IMR-90 (cell line): ENCODE measurements at regions not wholly inside any gene's neighbourhood (a gene's known extent, or its start where the extent isn't known, plus 50 kb on each side); places are given as distances from the start of the nearest gene placed in this dataset.

Experiments used
- ATAC-seq: fragments of 200-7000 bp; cut with Tn5 transposase; 2 replicates; pipeline ENCODE4 v1.9.1; 2020; ENCODE audit warnings: low read depth, mild to moderate bottlenecking, moderate library complexity
- BruUV-seq: library from RNA; stranded (reverse); fragments of 400-500 nt; replicated peaks from 2 replicates; lab custom pipeline; 2021; lab: Mats Ljungman, UMichigan
- CTCF ChIA-PET: fragments of 300-600 bp; formaldehyde crosslinking; extraction: SDS; loops from one replicate; lab custom pipeline; 2021; ENCODE audit warnings: antibody characterized with exemption; lab: Yijun Ruan, JAX
- POLR2A ChIA-PET: fragments of 300-600 bp; sonication (Branson Sonifier 250); formaldehyde crosslinking; loops from one replicate; lab custom pipeline; 2022; ENCODE audit warnings: antibody characterized with exemption; ENCODE audit not compliant: unreplicated experiment; lab: Charles Lee
- DNase-seq: peaks from one replicate; pipeline ENCODE4 v3.0.0; 2013
- H2AFZ ChIP-seq: replicated peaks from 2 replicates; pipeline ENCODE3; 2013; ENCODE audit warnings: low read length, mild to moderate bottlenecking; ENCODE audit not compliant: poor library complexity
- H2AK5ac ChIP-seq: 2 replicates; pipeline ENCODE4 v1.6.1; 2013; ENCODE audit warnings: low read depth, low read length, inconsistent platforms
- H2AK9ac ChIP-seq: replicated peaks from 2 replicates; pipeline ENCODE3; 2013; ENCODE audit warnings: mild to moderate bottlenecking, low read depth, low read length, moderate library complexity; ENCODE audit not compliant: poor library complexity
- H2BK120ac ChIP-seq: 2 replicates; pipeline ENCODE4 v1.6.1; 2013; ENCODE audit warnings: low read depth, low read length, inconsistent platforms
- H2BK15ac ChIP-seq: 3 replicates; pipeline ENCODE4 v1.6.1; 2013; ENCODE audit warnings: low read depth, low read length, inconsistent platforms
- H2BK20ac ChIP-seq: 2 replicates; pipeline ENCODE4 v1.6.1; 2013; ENCODE audit warnings: low read depth, mild to moderate bottlenecking, inconsistent platforms, low read length, moderate library complexity
- H2BK5ac ChIP-seq: 2 replicates; pipeline ENCODE4 v1.6.1; 2013; ENCODE audit warnings: mild to moderate bottlenecking, low read depth, low read length, inconsistent platforms; ENCODE audit not compliant: poor library complexity, severe bottlenecking
- H3K14ac ChIP-seq: replicated peaks from 2 replicates; pipeline ENCODE4 v1.6.1; 2013; ENCODE audit warnings: low read depth, low read length, inconsistent platforms
- H3K18ac ChIP-seq: 2 replicates; pipeline ENCODE4 v1.6.1; 2013; ENCODE audit warnings: low read depth, low read length, control low read depth
- H3K23ac ChIP-seq: 2 replicates; pipeline ENCODE4 v1.6.1; 2013; ENCODE audit warnings: low read depth, low read length, inconsistent platforms
- H3K27ac ChIP-seq: 2 replicates; pipeline ENCODE4 v1.5.1; 2013; ENCODE audit warnings: mild to moderate bottlenecking, control low read depth, low read length; ENCODE audit not compliant: insufficient read depth
- H3K27me3 ChIP-seq: 2 replicates; pipeline ENCODE4 v1.6.1; 2013; ENCODE audit warnings: low read length; ENCODE audit not compliant: control insufficient read depth, insufficient read depth
- H3K36me3 ChIP-seq: 2 replicates; pipeline ENCODE4 v1.6.1; 2013; ENCODE audit warnings: low read length, mixed read lengths; ENCODE audit not compliant: control insufficient read depth, insufficient read depth
- H3K4ac ChIP-seq: 2 replicates; pipeline ENCODE4 v1.6.1; 2013; ENCODE audit warnings: low read depth, low read length, inconsistent platforms
- H3K4me1 ChIP-seq: 2 replicates; pipeline ENCODE4 v1.6.1; 2013; ENCODE audit warnings: low read length, mixed read lengths; ENCODE audit not compliant: control insufficient read depth, insufficient read depth
- H3K4me2 ChIP-seq: 2 replicates; pipeline ENCODE4 v1.6.1; 2013; ENCODE audit warnings: low read depth, mild to moderate bottlenecking, control low read depth, low read length, moderate library complexity
- H3K4me3 ChIP-seq: 2 replicates; pipeline ENCODE4 v1.5.1; 2013; ENCODE audit warnings: low read depth, mild to moderate bottlenecking, control low read depth, low read length, moderate library complexity; ENCODE audit not compliant: insufficient read depth
- H3K56ac ChIP-seq: 2 replicates; pipeline ENCODE4 v1.6.1; 2013; ENCODE audit warnings: low read length, inconsistent platforms; ENCODE audit not compliant: insufficient read depth; ENCODE audit errors: extremely low read depth
- H3K79me1 ChIP-seq, 2 experiments: 2 replicates each; pipeline ENCODE4 v1.6.1; 2013; ENCODE audit warnings: low read length in 2 of 2, inconsistent platforms in 1 of 2, low read depth in 1 of 2
- H3K9ac ChIP-seq: 2 replicates; pipeline ENCODE4 v1.6.1; 2013; ENCODE audit warnings: low read depth, low read length, control low read depth
- H3K9me1 ChIP-seq: 2 replicates; pipeline ENCODE4 v1.6.1; 2013; ENCODE audit warnings: low read length, inconsistent platforms; ENCODE audit not compliant: insufficient read depth
- H3K9me3 ChIP-seq: 2 replicates; pipeline ENCODE4 v1.6.1; 2013; ENCODE audit warnings: low read length; ENCODE audit not compliant: control insufficient read depth, insufficient read depth
- H4K20me1 ChIP-seq: 2 replicates; pipeline ENCODE4 v1.6.1; 2013; ENCODE audit warnings: low read length, inconsistent platforms; ENCODE audit not compliant: insufficient read depth
- H4K5ac ChIP-seq: 2 replicates; pipeline ENCODE4 v1.6.1; 2013; ENCODE audit warnings: mild to moderate bottlenecking, low read depth, low read length, control low read depth
- H4K8ac ChIP-seq, 2 experiments: 2 replicates each; pipeline ENCODE4 v1.6.1; 2013; ENCODE audit warnings: low read depth in 2 of 2, low read length in 2 of 2, control low read depth in 1 of 2, inconsistent platforms in 1 of 2
- H4K91ac ChIP-seq: 2 replicates; pipeline ENCODE4 v1.6.1; 2013; ENCODE audit warnings: low read depth, low read length, inconsistent platforms; ENCODE audit not compliant: insufficient read depth
- CHD1 ChIP-seq: IDR thresholded peaks from 2 replicates; pipeline ENCODE4 v1.6.1; 2012; ENCODE audit warnings: low read depth, low read length, improper control_type of control experiment
- FOS ChIP-seq: fragments of 150-350 bp; IDR thresholded peaks from 2 replicates; pipeline ENCODE4 v1.6.1; 2016; ENCODE audit warnings: low read depth, low read length
- MXI1 ChIP-seq: IDR thresholded peaks from 2 replicates; pipeline ENCODE4 v1.6.1; 2012; ENCODE audit warnings: low read depth, mild to moderate bottlenecking, low read length, moderate library complexity, borderline replicate concordance
- POLR2A ChIP-seq: IDR thresholded peaks from 2 replicates; pipeline ENCODE4 v1.6.1; 2012; ENCODE audit warnings: mild to moderate bottlenecking, low read depth, low read length
- RFX5 ChIP-seq: IDR thresholded peaks from 2 replicates; pipeline ENCODE4 v1.8.0; 2012; ENCODE audit warnings: low read depth, mild to moderate bottlenecking, low read length, moderate library complexity
- WGBS, 2 experiments: methylation state at CpG; one replicate each; pipeline versions ENCODE4 v1.1.5 to v1.1.7; 2013; ENCODE audit warnings: missing lambda C conversion rate in 2 of 2; ENCODE audit not compliant: insufficient read length in 1 of 2; ENCODE audit errors: extremely low coverage in 2 of 2; 5-methylcytosine and 5-hydroxymethylcytosine counted together
- dilution Hi-C: fragments of 300-500 bp; cut with HindIII; formaldehyde crosslinking; loops from one replicate; pipeline ENCODE4 v1.14.3; 2018; ENCODE audit warnings: low sequenced_read_pairs; ENCODE audit not compliant: unreplicated experiment
- in situ Hi-C: fragments of 300-500 bp; cut with MboI; formaldehyde crosslinking; loops from 3 replicates; pipeline ENCODE4 v1.14.3; 2019; ENCODE audit warnings: low sequenced_read_pairs, inconsistent platforms, mixed read lengths
- intact Hi-C: fragments of 100-400 bp; cut with micrococcal nuclease; formaldehyde crosslinking; loops from 2 replicates; pipeline ENCODE4 v1.10.0; 2022

DNA sequence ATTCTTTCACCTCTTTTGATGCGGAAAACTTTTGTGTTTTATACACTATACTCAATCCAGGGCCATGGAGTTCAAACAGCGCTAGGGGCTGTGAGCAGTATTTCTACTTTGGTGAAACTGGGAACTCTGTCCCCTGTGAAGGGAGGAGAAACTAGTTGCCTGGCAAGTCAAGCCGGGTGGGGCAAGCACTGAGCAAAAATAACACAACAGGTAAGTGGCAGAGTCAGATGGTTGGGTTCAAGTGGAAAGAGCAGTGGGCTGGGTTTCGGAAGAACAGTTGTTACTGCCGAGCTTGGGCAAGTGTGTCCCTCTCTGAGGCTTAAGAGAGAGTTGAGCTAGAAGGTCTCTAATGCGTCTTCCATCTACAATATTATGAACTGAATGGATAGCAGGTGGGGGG lies 59.7 kb upstream of the ROPN1 start:
- Histone ChIP-seq H3K4me2 (no peak overlapping the region), H2BK15ac (no peak overlapping the region), H2BK120ac (no peak overlapping the region), H3K18ac (no peak overlapping the region), H3K23ac (no peak overlapping the region), H3K36me3 (no peaks in the 10 kb centered on the region), H4K20me1 (no peaks in the 10 kb centered on the region), H3K9me1 (no peaks in the 10 kb centered on the region), H3K9me3 (no peaks in the 10 kb centered on the region), H4K91ac (no peak overlapping the region), H3K27me3 (peaks cover 16% of the 10 kb centered on the region), H3K56ac (no peak overlapping the region), H3K27ac (no peak overlapping the region), H2BK5ac (no peak overlapping the region), H4K8ac (no peak overlapping the region), H4K5ac (no peak overlapping the region), H2AK5ac (no peak overlapping the region), H2AK9ac (no peak overlapping the region), H3K79me1 (no peaks in the 10 kb centered on the region), H2BK20ac (no peak overlapping the region), H3K9ac (no peak overlapping the region), H3K4ac (no peak overlapping the region), H2AFZ (no peak overlapping the region), H3K14ac (no peak overlapping the region), H3K4me3 (no peak overlapping the region), H3K4me1 (no peaks in the 10 kb centered on the region)
- BruUV-seq = no TSS peak
- ATAC-seq (no peak), DNase-seq (no peak)
- in situ Hi-C loops (no loop called here), dilution Hi-C loops (no loop called here), intact Hi-C loops (no loop called here)
- 60% methylated on average over 1 of the region's 6 CpGs; no CpG with 5 or more reads in 1 of the 2 experiments for WGBS, 2 experiments
- POLR2A ChIA-PET = no interaction called here
- no peak for TF ChIP-seq POLR2A
- no peak for TF ChIP-seq FOS
- TF ChIP-seq MXI1 = no peak
- no peak for TF ChIP-seq RFX5
- TF ChIP-seq CHD1 = no peak
- CTCF ChIA-PET = no interaction called here
